ENCODE measurements at regions not wholly inside any gene's neighbourhood (a gene's known extent, or its start where the extent isn't known, plus 50 kb on each side); places are given as distances from the start of the nearest gene placed in this dataset.

GRCh38 chr1:104291156-104291555, 541.5 kb downstream of the AMY1C start:
- DNase-seq (ENCODE audit: low read depth in 1 of 2, low spot score in 1 of 2), result no peak
- TF ChIP-seq GABPA (IDR thresholded peaks at IDR 0.05; ENCODE audit: low read depth) (no peak), REST (IDR thresholded peaks at IDR 0.05; ENCODE audit: insufficient replicate concordance, low read depth) (no peak), SPI1 (IDR thresholded peaks at IDR 0.05; ENCODE audit: borderline replicate concordance, low read depth) (no peak), POLR2AphosphoS5 (IDR thresholded peaks at IDR 0.05; ENCODE audit: low read depth) (no peak)
- TF ChIP-seq, protein P1, sequence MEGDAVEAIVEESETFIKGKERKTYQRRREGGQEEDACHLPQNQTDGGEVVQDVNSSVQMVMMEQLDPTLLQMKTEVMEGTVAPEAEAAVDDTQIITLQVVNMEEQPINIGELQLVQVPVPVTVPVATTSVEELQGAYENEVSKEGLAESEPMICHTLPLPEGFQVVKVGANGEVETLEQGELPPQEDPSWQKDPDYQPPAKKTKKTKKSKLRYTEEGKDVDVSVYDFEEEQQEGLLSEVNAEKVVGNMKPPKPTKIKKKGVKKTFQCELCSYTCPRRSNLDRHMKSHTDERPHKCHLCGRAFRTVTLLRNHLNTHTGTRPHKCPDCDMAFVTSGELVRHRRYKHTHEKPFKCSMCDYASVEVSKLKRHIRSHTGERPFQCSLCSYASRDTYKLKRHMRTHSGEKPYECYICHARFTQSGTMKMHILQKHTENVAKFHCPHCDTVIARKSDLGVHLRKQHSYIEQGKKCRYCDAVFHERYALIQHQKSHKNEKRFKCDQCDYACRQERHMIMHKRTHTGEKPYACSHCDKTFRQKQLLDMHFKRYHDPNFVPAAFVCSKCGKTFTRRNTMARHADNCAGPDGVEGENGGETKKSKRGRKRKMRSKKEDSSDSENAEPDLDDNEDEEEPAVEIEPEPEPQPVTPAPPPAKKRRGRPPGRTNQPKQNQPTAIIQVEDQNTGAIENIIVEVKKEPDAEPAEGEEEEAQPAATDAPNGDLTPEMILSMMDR (IDR thresholded peaks at IDR 0.05; ENCODE audit: insufficient read depth, low read length), result no peak
- Histone ChIP-seq H3K4me3 (replicated peaks; ENCODE audit: insufficient read depth, low read length) (no peak overlapping the region), H3K27me3 (ENCODE audit: insufficient read depth, poor library complexity, severe bottlenecking) (no peaks in the 10 kb centered on the region), H3K27ac (replicated peaks) (no peak overlapping the region)

- H3K4me3 ChIP-seq (replicated peaks; ENCODE audit: insufficient read depth, low read length), result no peak overlapping the region
- H3K27me3 ChIP-seq (ENCODE audit: insufficient read depth, poor library complexity, severe bottlenecking), result no peaks in the 10 kb centered on the region
- DNase-seq (ENCODE audit: low read depth in 1 of 2, low spot score in 1 of 2), result no peak
- TF ChIP-seq REST (IDR thresholded peaks at IDR 0.05; ENCODE audit: insufficient replicate concordance, low read depth), result no peak
- TF ChIP-seq, protein P1 (IDR thresholded peaks at IDR 0.05; ENCODE audit: insufficient read depth, low read length), result no peak
- TF ChIP-seq SPI1 (IDR thresholded peaks at IDR 0.05; ENCODE audit: borderline replicate concordance, low read depth), result no peak
- no peak for TF ChIP-seq POLR2AphosphoS5 (IDR thresholded peaks at IDR 0.05; ENCODE audit: low read depth)
- no peak for TF ChIP-seq GABPA (IDR thresholded peaks at IDR 0.05; ENCODE audit: low read depth)
- no peak overlapping the region for H3K27ac ChIP-seq (replicated peaks)
Measured at GRCh38 chr1:104294259-104294658, 544.6 kb downstream of the AMY1C start.

DNA sequence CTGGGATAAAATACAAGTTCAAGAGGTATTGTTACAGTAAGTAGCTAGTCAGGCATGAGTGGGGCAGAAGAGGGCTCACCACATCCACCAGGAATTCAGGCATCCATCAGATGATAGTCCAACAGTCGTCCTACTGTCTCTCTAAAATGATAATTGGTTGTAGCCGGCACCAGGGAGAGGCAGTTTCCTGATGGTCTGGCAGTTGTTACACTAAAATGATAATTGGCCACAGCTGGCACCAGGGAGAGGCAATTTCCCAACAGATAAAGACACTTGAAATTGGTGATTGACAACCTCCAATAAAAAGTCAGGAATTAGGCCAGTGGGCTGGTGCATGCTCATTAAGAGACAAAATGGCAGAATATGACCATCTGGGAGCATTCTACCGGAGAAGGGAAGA, 545.8 kb downstream of the AMY1C start:
- TF ChIP-seq SPI1 (IDR thresholded peaks at IDR 0.05; ENCODE audit: borderline replicate concordance, low read depth) (no peak), POLR2AphosphoS5 (IDR thresholded peaks at IDR 0.05; ENCODE audit: low read depth) (no peak), REST (IDR thresholded peaks at IDR 0.05; ENCODE audit: insufficient replicate concordance, low read depth) (no peak), GABPA (IDR thresholded peaks at IDR 0.05; ENCODE audit: low read depth) (no peak)
- TF ChIP-seq, protein P1 (IDR thresholded peaks at IDR 0.05; ENCODE audit: insufficient read depth, low read length), result no peak
- no peaks in the 10 kb centered on the region for H3K27me3 ChIP-seq (ENCODE audit: insufficient read depth, poor library complexity, severe bottlenecking)

More for the DNA sequence above, 545.8 kb downstream of the AMY1C start:
- Histone ChIP-seq H3K27ac (replicated peaks) (no peak overlapping the region), H3K4me3 (replicated peaks; ENCODE audit: insufficient read depth, low read length) (no peak overlapping the region)
- DNase-seq (ENCODE audit: low read depth in 1 of 2, low spot score in 1 of 2), result no peak
